DND-41 (cell line): ENCODE measurements at regions not wholly inside any gene's neighbourhood (a gene's known extent, or its start where the extent isn't known, plus 50 kb on each side); places are given as distances from the start of the nearest gene placed in this dataset.
"Not testable (repeated sequence)": the region's sequence is repeated elsewhere in the genome, so short reads cannot be mapped to it uniquely, and the experiment has no call there.

Experiments used
- EZH2 ChIP-seq: IDR thresholded peaks from 3 replicates; pipeline ENCODE4 v1.6.1; 2012; ENCODE audit warnings: borderline replicate concordance, low read depth, mild to moderate bottlenecking, moderate library complexity, low read length, inconsistent platforms; ENCODE audit not compliant: severe bottlenecking
- TF ChIP-seq, protein P1 (sequence below): IDR thresholded peaks from 2 replicates; pipeline ENCODE4 v1.5.1; 2012; ENCODE audit warnings: borderline replicate concordance, low read length, moderate library complexity, mild to moderate bottlenecking; ENCODE audit not compliant: poor library complexity, severe bottlenecking; ENCODE audit errors: extremely low read depth

GRCh38 chrX:3435916-3436315 is 89.5 kb upstream of the MXRA5 start:
- TF ChIP-seq, protein P1, sequence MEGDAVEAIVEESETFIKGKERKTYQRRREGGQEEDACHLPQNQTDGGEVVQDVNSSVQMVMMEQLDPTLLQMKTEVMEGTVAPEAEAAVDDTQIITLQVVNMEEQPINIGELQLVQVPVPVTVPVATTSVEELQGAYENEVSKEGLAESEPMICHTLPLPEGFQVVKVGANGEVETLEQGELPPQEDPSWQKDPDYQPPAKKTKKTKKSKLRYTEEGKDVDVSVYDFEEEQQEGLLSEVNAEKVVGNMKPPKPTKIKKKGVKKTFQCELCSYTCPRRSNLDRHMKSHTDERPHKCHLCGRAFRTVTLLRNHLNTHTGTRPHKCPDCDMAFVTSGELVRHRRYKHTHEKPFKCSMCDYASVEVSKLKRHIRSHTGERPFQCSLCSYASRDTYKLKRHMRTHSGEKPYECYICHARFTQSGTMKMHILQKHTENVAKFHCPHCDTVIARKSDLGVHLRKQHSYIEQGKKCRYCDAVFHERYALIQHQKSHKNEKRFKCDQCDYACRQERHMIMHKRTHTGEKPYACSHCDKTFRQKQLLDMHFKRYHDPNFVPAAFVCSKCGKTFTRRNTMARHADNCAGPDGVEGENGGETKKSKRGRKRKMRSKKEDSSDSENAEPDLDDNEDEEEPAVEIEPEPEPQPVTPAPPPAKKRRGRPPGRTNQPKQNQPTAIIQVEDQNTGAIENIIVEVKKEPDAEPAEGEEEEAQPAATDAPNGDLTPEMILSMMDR = not testable (repeated sequence)
- not testable (repeated sequence) for TF ChIP-seq EZH2
